Body of pancreas (tissue), 4 donors: ENCODE measurements at regions not wholly inside any gene's neighbourhood (a gene's known extent, or its start where the extent isn't known, plus 50 kb on each side); places are given as distances from the start of the nearest gene placed in this dataset.

Experiments
- CTCF ChIP-seq, 7 experiments: fragments of 450-650 bp in 4 of 7; fragments of 200-600 bp in 3 of 7; sonication (generic) in 3 of 7; IDR thresholded peaks; one replicate each; pipeline ENCODE4 v1.5.1; 2016 to 2019; ENCODE audit warnings: antibody characterized with exemption in 7 of 7
- POLR2A ChIP-seq, 3 donors: fragments of 450-650 bp; IDR thresholded peaks; one replicate each; pipeline ENCODE4 v1.6.1; 2016; ENCODE audit warnings: antibody characterized with exemption in 3 of 3, mild to moderate bottlenecking in 2 of 3

- TF ChIP-seq POLR2A (IDR thresholded peaks at IDR 0.05) = no peak
- TF ChIP-seq CTCF (IDR thresholded peaks at IDR 0.05) = no peak
Observed at GRCh38 chr17:14959106-14959648, 305.9 kb downstream of the PMP22 start.
